GM21825 (cell line): ENCODE measurements at regions not wholly inside any gene's neighbourhood (a gene's known extent, or its start where the extent isn't known, plus 50 kb on each side); places are given as distances from the start of the nearest gene placed in this dataset.
"Not testable (repeated sequence)": the region's sequence is repeated elsewhere in the genome, so short reads cannot be mapped to it uniquely, and the experiment has no call there.

ENCODE experiments used
- ATAC-seq: cut with Tn5 transposase; IDR thresholded peaks from one replicate; pipeline ENCODE4 v1.9.1; 2021; ENCODE audit warnings: mild to moderate bottlenecking, moderate library complexity; ENCODE audit not compliant: unreplicated experiment

- ATAC-seq: no peak
Observed at GRCh38 chr11:110514967-110515366, 85.2 kb downstream of the FDX1 start.

GRCh38 chr11:110517381-110517780 lies 87.6 kb downstream of the FDX1 start:
- not testable (repeated sequence) for ATAC-seq

GRCh38 chr11:110518809-110519514 lies 89.2 kb downstream of the FDX1 start:
- no peak for ATAC-seq

DNA sequence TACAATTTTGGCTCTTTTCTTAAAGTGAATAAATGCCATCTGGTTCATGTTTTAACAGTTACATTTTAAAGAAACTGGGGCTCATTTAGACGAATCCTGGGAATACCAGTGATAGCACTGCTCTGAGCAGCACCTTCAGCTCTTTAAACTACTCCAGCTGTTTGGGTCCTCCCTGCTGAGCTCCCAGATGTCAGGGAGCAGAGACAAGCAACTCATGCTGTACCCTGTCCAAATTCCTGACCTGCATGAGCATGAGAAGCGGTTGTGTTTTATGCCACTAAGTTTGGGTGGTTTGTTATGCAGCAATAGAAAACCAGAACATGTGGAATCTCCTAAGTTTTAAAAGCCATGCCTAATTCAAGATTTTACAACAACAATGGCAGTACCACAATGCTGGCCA lies 90.0 kb downstream of the FDX1 start:
- no peak for ATAC-seq

- no peak for ATAC-seq
Observed at GRCh38 chr11:110522471-110522870, 92.7 kb downstream of the FDX1 start.

DNA sequence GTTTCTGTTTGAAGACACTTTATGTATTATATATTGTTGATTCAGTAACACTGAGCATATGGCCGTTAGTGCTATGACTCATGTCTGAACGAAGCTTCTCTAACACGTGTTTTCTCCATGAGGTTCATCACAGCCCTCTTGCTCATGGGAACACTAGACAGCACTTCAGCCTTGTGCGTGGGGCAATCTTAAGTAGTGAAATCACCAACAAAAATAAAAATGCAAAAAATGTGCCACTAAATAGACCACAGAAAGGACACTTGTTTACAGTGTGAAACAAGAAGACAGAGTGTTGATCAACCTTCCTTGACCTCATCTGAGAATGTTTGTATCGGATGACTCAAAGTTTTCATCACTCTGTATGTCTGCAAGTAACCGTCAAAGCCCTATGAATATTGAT lies 94.5 kb downstream of the FDX1 start:
- ATAC-seq: no peak

GRCh38 chr11:110525883-110526282 lies 96.1 kb downstream of the FDX1 start:
- ATAC-seq: peak; percentile 82

DNA sequence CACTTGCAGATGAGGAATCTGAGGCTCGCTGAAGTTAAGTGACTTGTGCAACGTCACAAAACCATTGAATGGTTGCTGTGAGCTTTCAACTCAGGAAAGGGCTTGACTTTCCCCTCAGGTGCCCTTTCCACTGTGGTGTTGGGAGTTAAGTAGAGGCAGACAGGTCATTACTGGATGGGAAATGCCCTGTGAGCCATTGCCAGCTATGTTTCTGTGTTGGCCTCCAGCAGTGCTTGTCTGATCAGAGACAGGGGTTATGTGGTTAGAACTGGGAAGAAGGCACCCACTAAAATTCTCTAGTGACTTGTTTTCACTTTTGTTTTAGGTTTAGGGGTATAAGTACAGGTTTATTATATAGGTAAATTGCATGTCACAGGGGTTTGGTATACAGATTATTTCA lies 96.6 kb downstream of the FDX1 start:
- ATAC-seq: peak; percentile 52
